ENCODE measurements at regions not wholly inside any gene's neighbourhood (a gene's known extent, or its start where the extent isn't known, plus 50 kb on each side); places are given as distances from the start of the nearest gene placed in this dataset.

- Histone ChIP-seq H3K27me3 (ENCODE audit: control insufficient read depth in 2 of 2, insufficient read depth in 2 of 2, low read length in 2 of 2) (peaks cover 0 to 15% of the 10 kb centered on the region in 2 experiments; a peak in 2 of 5 replicates), H3K9me1 (ENCODE audit: control insufficient read depth, insufficient read depth, low read length) (no peaks in the 10 kb centered on the region), H3K9ac (ENCODE audit: insufficient read depth in 1 of 2, low read depth in 2 of 2, low read length in 2 of 2) (no peak overlapping the region), H3K79me2 (ENCODE audit: control insufficient read depth, insufficient read depth, low read length) (no peaks in the 10 kb centered on the region), H3K27ac (ENCODE audit: extremely low read depth, low read depth, low read length) (no peak overlapping the region), H4K20me1 (replicated peaks; ENCODE audit: control insufficient read depth, insufficient read depth, low read length) (no peaks in the 10 kb centered on the region), H2AFZ (ENCODE audit: low read depth, low read length) (no peak overlapping the region), H3K4me2 (ENCODE audit: insufficient read depth, low read length) (no peak overlapping the region), H3K4me1 (replicated peaks in 1 of 2; ENCODE audit: control insufficient read depth in 2 of 2, insufficient read depth in 2 of 2, low read length in 2 of 2) (no peaks in the 10 kb centered on the region), H3K4me3 (no peak overlapping the region), H3K36me3 (ENCODE audit: control insufficient read depth, insufficient read depth, low read length) (no peaks in the 10 kb centered on the region), H3K9me3 (replicated peaks; ENCODE audit: control insufficient read depth, insufficient read depth, low read depth, low read length) (no peaks in the 10 kb centered on the region)
- FAIRE-seq (no peak), ATAC-seq (no peak), DNase-seq (ENCODE audit: extremely low read depth in 1 of 4, low spot score in 3 of 4) (no peak)
- intact Hi-C loops (cut with micrococcal nuclease) (no loop called here), in situ Hi-C loops (cut with MboI) (no loop called here)
- POLR2A ChIA-PET = no interaction called here
- CTCF ChIA-PET (ENCODE audit: low intra/inter-chr PET ratio) = no interaction called here
- WGBS (ENCODE audit: insufficient coverage, low coverage, missing lambda C conversion rate) = 0% methylated on average over 8 of the region's 8 CpGs
- BruUV-seq (replicated peaks) = no TSS peak
- no peak for TF ChIP-seq ARID3A (IDR thresholded peaks at IDR 0.05; ENCODE audit: borderline replicate concordance, low read depth, low read length)
- TF ChIP-seq ARID3B (CRISPR knock-in tag; IDR thresholded peaks at IDR 0.05; ENCODE audit: borderline replicate concordance) = no peak
- TF ChIP-seq HMBOX1 (IDR thresholded peaks at IDR 0.05) = no peak
- no peak for TF ChIP-seq U2AF2 (optimal IDR thresholded peaks at IDR 0.05; ENCODE audit: low read depth, low read length)
- TF ChIP-seq HOMEZ (CRISPR knock-in tag; IDR thresholded peaks at IDR 0.05) = no peak
- no peak for TF ChIP-seq SRSF1 (IDR thresholded peaks at IDR 0.05; ENCODE audit: low read depth, low read length)
- no peak for TF ChIP-seq PCBP1 (IDR thresholded peaks at IDR 0.05; ENCODE audit: low read depth, low read length, poor library complexity, severe bottlenecking)
- no peak for TF ChIP-seq FOXK1 (CRISPR knock-in tag; IDR thresholded peaks at IDR 0.05; ENCODE audit: borderline replicate concordance)
- no peak for TF ChIP-seq ZNF133 (CRISPR knock-in tag; IDR thresholded peaks at IDR 0.05)
- no peak for TF ChIP-seq ZKSCAN3 (CRISPR knock-in tag; IDR thresholded peaks at IDR 0.05)
- no peak for TF ChIP-seq CHD4 (IDR thresholded peaks at IDR 0.05; ENCODE audit: insufficient read depth, insufficient replicate concordance, low read depth, low read length, poor library complexity, severe bottlenecking)
- TF ChIP-seq HES1 (IDR thresholded peaks at IDR 0.05; ENCODE audit: low read depth) = no peak
- TF ChIP-seq ZBTB26 (CRISPR knock-in tag; IDR thresholded peaks at IDR 0.05) = no peak
These were observed 96.8 kb downstream of the BOD1L2 start for GRCh38 chr18:57243624-57244179.
